ENCODE measurements at regions not wholly inside any gene's neighbourhood (a gene's known extent, or its start where the extent isn't known, plus 50 kb on each side); places are given as distances from the start of the nearest gene placed in this dataset.
"Not testable (repeated sequence)": the region's sequence is repeated elsewhere in the genome, so short reads cannot be mapped to it uniquely, and the experiment has no call there.

- no peak overlapping the region for H3K27ac ChIP-seq
- no peak overlapping the region for H3K9ac ChIP-seq
- H4K20me1 ChIP-seq (ENCODE audit: insufficient read depth) = no peaks in the 10 kb centered on the region
- H3K4me2 ChIP-seq = no peak overlapping the region
- H3K4me3 ChIP-seq (IDR thresholded peaks at IDR 0.05; ENCODE audit: insufficient read depth, low read depth, low read length) = no peak overlapping the region
- TF ChIP-seq CTCF (conservative IDR thresholded peaks at IDR 0.05; ENCODE audit: low read depth, low read length) = no peak
- H3K4me1 ChIP-seq (ENCODE audit: low read depth, poor library complexity, severe bottlenecking) = peaks cover 35% of the 10 kb centered on the region
- H3K79me2 ChIP-seq (ENCODE audit: insufficient read depth, low read depth) = no peaks in the 10 kb centered on the region
- no peaks in the 10 kb centered on the region for H3K27me3 ChIP-seq (ENCODE audit: insufficient read depth, low read depth)
- H3K36me3 ChIP-seq (ENCODE audit: insufficient read depth) = no peaks in the 10 kb centered on the region
- no peak overlapping the region for H2AFZ ChIP-seq (ENCODE audit: low read depth)
Measured at GRCh38 chr5:110002652-110003051, 312.9 kb downstream of the MAN2A1 start.

GRCh38 chr5:110005907-110006562, 316.3 kb downstream of the MAN2A1 start:
- not testable (repeated sequence) for H3K36me3 ChIP-seq (ENCODE audit: insufficient read depth); H3K27ac ChIP-seq; H3K79me2 ChIP-seq (ENCODE audit: insufficient read depth, low read depth); H3K4me3 ChIP-seq (IDR thresholded peaks at IDR 0.05; ENCODE audit: insufficient read depth, low read depth, low read length); H3K4me2 ChIP-seq; H3K27me3 ChIP-seq (ENCODE audit: insufficient read depth, low read depth); H2AFZ ChIP-seq (ENCODE audit: low read depth); H4K20me1 ChIP-seq (ENCODE audit: insufficient read depth); H3K9ac ChIP-seq
- H3K4me1 ChIP-seq (ENCODE audit: low read depth, poor library complexity, severe bottlenecking) = peaks cover 17% of the 10 kb centered on the region

GRCh38 chr5:110007101-110007500, 317.4 kb downstream of the MAN2A1 start:
- no peak for TF ChIP-seq CTCF (conservative IDR thresholded peaks at IDR 0.05; ENCODE audit: low read depth, low read length)
- H3K27ac ChIP-seq = no peak overlapping the region
- no peaks in the 10 kb centered on the region for H3K79me2 ChIP-seq (ENCODE audit: insufficient read depth, low read depth)
- H3K4me2 ChIP-seq = no peak overlapping the region
- H3K4me3 ChIP-seq (IDR thresholded peaks at IDR 0.05; ENCODE audit: insufficient read depth, low read depth, low read length) = no peak overlapping the region
- H4K20me1 ChIP-seq (ENCODE audit: insufficient read depth) = no peaks in the 10 kb centered on the region
- no peaks in the 10 kb centered on the region for H3K27me3 ChIP-seq (ENCODE audit: insufficient read depth, low read depth)
- no peak overlapping the region for H2AFZ ChIP-seq (ENCODE audit: low read depth)
- H3K9ac ChIP-seq = no peak overlapping the region
- peaks cover 6% of the 10 kb centered on the region for H3K4me1 ChIP-seq (ENCODE audit: low read depth, poor library complexity, severe bottlenecking)
- H3K36me3 ChIP-seq (ENCODE audit: insufficient read depth) = no peaks in the 10 kb centered on the region; the same call in 1 of the 2 replicates

- H3K9ac ChIP-seq = no peak overlapping the region; the same call in 1 of the 2 replicates
- no peaks in the 10 kb centered on the region for H4K20me1 ChIP-seq (ENCODE audit: insufficient read depth)
- H3K4me3 ChIP-seq (IDR thresholded peaks at IDR 0.05; ENCODE audit: insufficient read depth, low read depth, low read length) = no peak overlapping the region
- H3K27me3 ChIP-seq (ENCODE audit: insufficient read depth, low read depth) = no peaks in the 10 kb centered on the region
- H3K4me1 ChIP-seq (ENCODE audit: low read depth, poor library complexity, severe bottlenecking) = no peaks in the 10 kb centered on the region
- no peaks in the 10 kb centered on the region for H3K79me2 ChIP-seq (ENCODE audit: insufficient read depth, low read depth)
- H3K27ac ChIP-seq = no peak overlapping the region
- no peak for TF ChIP-seq CTCF (conservative IDR thresholded peaks at IDR 0.05; ENCODE audit: low read depth, low read length)
- no peak overlapping the region for H3K4me2 ChIP-seq
- H3K36me3 ChIP-seq (ENCODE audit: insufficient read depth) = no peaks in the 10 kb centered on the region; the same call in 1 of the 2 replicates
- no peak overlapping the region for H2AFZ ChIP-seq (ENCODE audit: low read depth)
Measured at GRCh38 chr5:110008131-110008530, 318.4 kb downstream of the MAN2A1 start.

- Histone ChIP-seq H2AFZ (ENCODE audit: low read depth) (no peak overlapping the region), H3K4me2 (no peak overlapping the region), H3K36me3 (ENCODE audit: insufficient read depth) (no peaks in the 10 kb centered on the region; the same call in 1 of the 2 replicates), H3K27ac (no peak overlapping the region), H3K9ac (no peak overlapping the region), H4K20me1 (ENCODE audit: insufficient read depth) (no peaks in the 10 kb centered on the region), H3K79me2 (ENCODE audit: insufficient read depth, low read depth) (no peaks in the 10 kb centered on the region), H3K4me1 (ENCODE audit: low read depth, poor library complexity, severe bottlenecking) (no peaks in the 10 kb centered on the region), H3K27me3 (ENCODE audit: insufficient read depth, low read depth) (no peaks in the 10 kb centered on the region), H3K4me3 (IDR thresholded peaks at IDR 0.05; ENCODE audit: insufficient read depth, low read depth, low read length) (no peak overlapping the region)
- no peak for TF ChIP-seq CTCF (conservative IDR thresholded peaks at IDR 0.05; ENCODE audit: low read depth, low read length)
Measured at GRCh38 chr5:110012145-110012544, 322.4 kb downstream of the MAN2A1 start.

Measured in KMS-11 (cell line).